ENCODE measurements at regions not wholly inside any gene's neighbourhood (a gene's known extent, or its start where the extent isn't known, plus 50 kb on each side); places are given as distances from the start of the nearest gene placed in this dataset.

GRCh38 chr10:35924759-35925158, 282.7 kb upstream of the FZD8 start:
- Histone ChIP-seq H3K9ac (ENCODE audit: low read length) (no peak overlapping the region), H3K4me3 (ENCODE audit: low read length) (no peak overlapping the region), H3K27me3 (ENCODE audit: control insufficient read depth, insufficient read depth, low read length) (no peaks in the 10 kb centered on the region), H3K36me3 (ENCODE audit: control insufficient read depth, insufficient read depth, low read length) (no peaks in the 10 kb centered on the region), H3K9me3 (ENCODE audit: control insufficient read depth, low read length) (no peaks in the 10 kb centered on the region), H3K4me1 (ENCODE audit: control insufficient read depth, insufficient read depth, low read length) (no peaks in the 10 kb centered on the region)

- no peak overlapping the region for H3K4me3 ChIP-seq (ENCODE audit: low read length)
- H3K4me1 ChIP-seq (ENCODE audit: control insufficient read depth, insufficient read depth, low read length): no peaks in the 10 kb centered on the region
- H3K27me3 ChIP-seq (ENCODE audit: control insufficient read depth, insufficient read depth, low read length): no peaks in the 10 kb centered on the region
- H3K9me3 ChIP-seq (ENCODE audit: control insufficient read depth, low read length): no peaks in the 10 kb centered on the region
- H3K36me3 ChIP-seq (ENCODE audit: control insufficient read depth, insufficient read depth, low read length): no peaks in the 10 kb centered on the region
- no peak overlapping the region for H3K9ac ChIP-seq (ENCODE audit: low read length)
Measured at GRCh38 chr10:35922876-35923600, 280.9 kb upstream of the FZD8 start.

- Histone ChIP-seq H3K27me3 (ENCODE audit: control insufficient read depth, insufficient read depth, low read length) (no peaks in the 10 kb centered on the region), H3K9ac (ENCODE audit: low read length) (no peak overlapping the region), H3K36me3 (ENCODE audit: control insufficient read depth, insufficient read depth, low read length) (no peaks in the 10 kb centered on the region), H3K4me1 (ENCODE audit: control insufficient read depth, insufficient read depth, low read length) (peaks cover 4% of the 10 kb centered on the region), H3K9me3 (ENCODE audit: control insufficient read depth, low read length) (no peaks in the 10 kb centered on the region), H3K4me3 (ENCODE audit: low read length) (no peak overlapping the region)
Measured at GRCh38 chr10:35921866-35922350, 279.8 kb upstream of the FZD8 start.

- H3K9me3 ChIP-seq (ENCODE audit: control insufficient read depth, low read length): no peaks in the 10 kb centered on the region
- H3K4me1 ChIP-seq (ENCODE audit: control insufficient read depth, insufficient read depth, low read length): peaks cover 4% of the 10 kb centered on the region
- no peaks in the 10 kb centered on the region for H3K27me3 ChIP-seq (ENCODE audit: control insufficient read depth, insufficient read depth, low read length)
- no peak overlapping the region for H3K9ac ChIP-seq (ENCODE audit: low read length)
- H3K36me3 ChIP-seq (ENCODE audit: control insufficient read depth, insufficient read depth, low read length): no peaks in the 10 kb centered on the region
- H3K4me3 ChIP-seq (ENCODE audit: low read length): no peak overlapping the region
Measured at GRCh38 chr10:35916791-35917190, 274.7 kb upstream of the FZD8 start.

- peaks cover 4% of the 10 kb centered on the region for H3K4me1 ChIP-seq (ENCODE audit: control insufficient read depth, insufficient read depth, low read length)
- no peaks in the 10 kb centered on the region for H3K36me3 ChIP-seq (ENCODE audit: control insufficient read depth, insufficient read depth, low read length)
- no peaks in the 10 kb centered on the region for H3K9me3 ChIP-seq (ENCODE audit: control insufficient read depth, low read length)
- no peak overlapping the region for H3K4me3 ChIP-seq (ENCODE audit: low read length)
- H3K27me3 ChIP-seq (ENCODE audit: control insufficient read depth, insufficient read depth, low read length): no peaks in the 10 kb centered on the region
- no peak overlapping the region for H3K9ac ChIP-seq (ENCODE audit: low read length)
Measured at GRCh38 chr10:35913628-35914027, 271.5 kb upstream of the FZD8 start.

GRCh38 chr10:35912615-35913569, 270.8 kb upstream of the FZD8 start:
- Histone ChIP-seq H3K9ac (ENCODE audit: low read length) (no peak overlapping the region), H3K27me3 (ENCODE audit: control insufficient read depth, insufficient read depth, low read length) (no peaks in the 10 kb centered on the region), H3K4me3 (ENCODE audit: low read length) (no peak overlapping the region), H3K36me3 (ENCODE audit: control insufficient read depth, insufficient read depth, low read length) (no peaks in the 10 kb centered on the region), H3K4me1 (ENCODE audit: control insufficient read depth, insufficient read depth, low read length) (peaks cover 4% of the 10 kb centered on the region), H3K9me3 (ENCODE audit: control insufficient read depth, low read length) (no peaks in the 10 kb centered on the region)

GRCh38 chr10:35911954-35912353, 269.9 kb upstream of the FZD8 start:
- Histone ChIP-seq H3K4me1 (ENCODE audit: control insufficient read depth, insufficient read depth, low read length) (no peaks in the 10 kb centered on the region), H3K9ac (ENCODE audit: low read length) (no peak overlapping the region), H3K4me3 (ENCODE audit: low read length) (no peak overlapping the region), H3K36me3 (ENCODE audit: control insufficient read depth, insufficient read depth, low read length) (no peaks in the 10 kb centered on the region), H3K9me3 (ENCODE audit: control insufficient read depth, low read length) (no peaks in the 10 kb centered on the region), H3K27me3 (ENCODE audit: control insufficient read depth, insufficient read depth, low read length) (no peaks in the 10 kb centered on the region)

- Histone ChIP-seq H3K36me3 (ENCODE audit: control insufficient read depth, insufficient read depth, low read length) (no peaks in the 10 kb centered on the region), H3K27me3 (ENCODE audit: control insufficient read depth, insufficient read depth, low read length) (no peaks in the 10 kb centered on the region), H3K4me1 (ENCODE audit: control insufficient read depth, insufficient read depth, low read length) (no peaks in the 10 kb centered on the region), H3K4me3 (ENCODE audit: low read length) (no peak overlapping the region), H3K9me3 (ENCODE audit: control insufficient read depth, low read length) (no peaks in the 10 kb centered on the region), H3K9ac (ENCODE audit: low read length) (no peak overlapping the region)
Measured at GRCh38 chr10:35911233-35911632, 269.1 kb upstream of the FZD8 start.

GRCh38 chr10:35910234-35910633, 268.1 kb upstream of the FZD8 start:
- no peaks in the 10 kb centered on the region for H3K9me3 ChIP-seq (ENCODE audit: control insufficient read depth, low read length)
- no peaks in the 10 kb centered on the region for H3K27me3 ChIP-seq (ENCODE audit: control insufficient read depth, insufficient read depth, low read length)
- no peaks in the 10 kb centered on the region for H3K4me1 ChIP-seq (ENCODE audit: control insufficient read depth, insufficient read depth, low read length)
- no peak overlapping the region for H3K9ac ChIP-seq (ENCODE audit: low read length)
- H3K36me3 ChIP-seq (ENCODE audit: control insufficient read depth, insufficient read depth, low read length): no peaks in the 10 kb centered on the region
- no peak overlapping the region for H3K4me3 ChIP-seq (ENCODE audit: low read length)

- no peaks in the 10 kb centered on the region for H3K4me1 ChIP-seq (ENCODE audit: control insufficient read depth, insufficient read depth, low read length)
Measured at GRCh38 chr10:35909121-35909720, 267.1 kb upstream of the FZD8 start.

GRCh38 chr10:35908451-35908850, 266.4 kb upstream of the FZD8 start:
- Histone ChIP-seq H3K9ac (ENCODE audit: low read length) (no peak overlapping the region), H3K36me3 (ENCODE audit: control insufficient read depth, insufficient read depth, low read length) (no peaks in the 10 kb centered on the region), H3K9me3 (ENCODE audit: control insufficient read depth, low read length) (no peaks in the 10 kb centered on the region), H3K4me3 (ENCODE audit: low read length) (no peak overlapping the region), H3K4me1 (ENCODE audit: control insufficient read depth, insufficient read depth, low read length) (no peaks in the 10 kb centered on the region), H3K27me3 (ENCODE audit: control insufficient read depth, insufficient read depth, low read length) (no peaks in the 10 kb centered on the region)

More at GRCh38 chr10:35909121-35909720, 267.1 kb upstream of the FZD8 start:
- Histone ChIP-seq H3K9me3 (ENCODE audit: control insufficient read depth, low read length) (no peaks in the 10 kb centered on the region), H3K27me3 (ENCODE audit: control insufficient read depth, insufficient read depth, low read length) (no peaks in the 10 kb centered on the region), H3K4me3 (ENCODE audit: low read length) (no peak overlapping the region), H3K9ac (ENCODE audit: low read length) (no peak overlapping the region), H3K36me3 (ENCODE audit: control insufficient read depth, insufficient read depth, low read length) (no peaks in the 10 kb centered on the region)

GRCh38 chr10:35907548-35907947, 265.5 kb upstream of the FZD8 start:
- H3K36me3 ChIP-seq (ENCODE audit: control insufficient read depth, insufficient read depth, low read length): no peaks in the 10 kb centered on the region

More at GRCh38 chr10:35907548-35907947, 265.5 kb upstream of the FZD8 start:
- no peaks in the 10 kb centered on the region for H3K9me3 ChIP-seq (ENCODE audit: control insufficient read depth, low read length)
- no peak overlapping the region for H3K9ac ChIP-seq (ENCODE audit: low read length)
- H3K4me3 ChIP-seq (ENCODE audit: low read length): no peak overlapping the region
- H3K4me1 ChIP-seq (ENCODE audit: control insufficient read depth, insufficient read depth, low read length): no peaks in the 10 kb centered on the region
- no peaks in the 10 kb centered on the region for H3K27me3 ChIP-seq (ENCODE audit: control insufficient read depth, insufficient read depth, low read length)
